OCI-LY7 (cell line): ENCODE measurements at regions not wholly inside any gene's neighbourhood (a gene's known extent, or its start where the extent isn't known, plus 50 kb on each side); places are given as distances from the start of the nearest gene placed in this dataset.

Experiments
- BruUV-seq: library from RNA; stranded (reverse); fragments of 400-500 nt; replicated peaks from 2 replicates; lab custom pipeline; 2021; lab: Mats Ljungman, UMichigan
- CTCF ChIA-PET: fragments of 300-600 bp; sonication (Branson Sonifier 250); formaldehyde crosslinking; loops from one replicate; lab custom pipeline; 2022; ENCODE audit warnings: antibody characterized with exemption; ENCODE audit not compliant: unreplicated experiment; lab: Charles Lee
- POLR2A ChIA-PET: fragments of 300-600 bp; sonication (Branson Sonifier 250); formaldehyde crosslinking; loops from one replicate; lab custom pipeline; 2022; ENCODE audit warnings: antibody characterized with exemption; lab: Charles Lee
- DNase-seq: peaks from one replicate; pipeline ENCODE4 v3.0.0-alpha.2; 2015; ENCODE audit warnings: low spot score
- H2AFZ ChIP-seq: fragments of 200-600 bp; sonication (generic), shearing (Covaris generic); 2 replicates; pipeline ENCODE4 v1.6.1; 2014; ENCODE audit warnings: mild to moderate bottlenecking, antibody characterized with exemption, low read length, moderate library complexity
- H3K27ac ChIP-seq: fragments of 200-600 bp; sonication (generic); 2 replicates; pipeline ENCODE4 v1.5.1; 2014; ENCODE audit warnings: mixed run types, low read depth, mild to moderate bottlenecking, moderate library complexity, low read length, inconsistent platforms; ENCODE audit not compliant: poor library complexity, severe bottlenecking
- H3K36me3 ChIP-seq: fragments of 200-600 bp; sonication (generic); 2 replicates; pipeline ENCODE4 v1.6.1; 2014; ENCODE audit warnings: mild to moderate bottlenecking, antibody characterized with exemption, low read length, moderate library complexity, mixed read lengths; ENCODE audit not compliant: insufficient read depth
- H3K4me1 ChIP-seq: fragments of 200-600 bp; sonication (generic); 2 replicates; pipeline ENCODE4 v1.5.1; 2014; ENCODE audit warnings: mild to moderate bottlenecking, low read length; ENCODE audit not compliant: insufficient read depth, poor library complexity, severe bottlenecking
- H3K4me2 ChIP-seq: fragments of 200-600 bp; sonication (generic); 2 replicates; pipeline ENCODE4 v1.6.1; 2014; ENCODE audit warnings: mild to moderate bottlenecking, low read length
- H3K4me3 ChIP-seq: fragments of 200-600 bp; sonication (generic); 2 replicates; pipeline ENCODE4 v1.5.1; 2014; ENCODE audit warnings: mild to moderate bottlenecking, low read depth, low read length; ENCODE audit not compliant: poor library complexity, severe bottlenecking
- H3K79me2 ChIP-seq: fragments of 200-600 bp; sonication (generic); 2 replicates; pipeline ENCODE4 v1.6.1; 2016; ENCODE audit warnings: low read depth, mild to moderate bottlenecking, low read length, moderate library complexity, mixed read lengths; ENCODE audit not compliant: insufficient read depth
- H3K9me2 ChIP-seq: fragments of 200-600 bp; sonication (generic); 2 replicates; pipeline ENCODE4 v1.6.1; 2016; ENCODE audit warnings: mild to moderate bottlenecking, low read length, mixed read lengths; ENCODE audit not compliant: insufficient read depth
- H3K9me3 ChIP-seq: fragments of 200-600 bp; sonication (generic); 2 replicates; pipeline ENCODE4 v1.6.1; 2014; ENCODE audit warnings: mild to moderate bottlenecking, mixed run types, low read length, mixed read lengths
- H4K20me1 ChIP-seq: fragments of 200-600 bp; sonication (generic); 2 replicates; pipeline ENCODE4 v1.6.1; 2014; ENCODE audit warnings: mild to moderate bottlenecking, antibody characterized with exemption, low read length, moderate library complexity, mixed read lengths; ENCODE audit not compliant: insufficient read depth
- CTCF ChIP-seq: fragments of 200-600 bp; sonication (generic); conservative IDR thresholded peaks from 2 replicates; pipeline ENCODE4 v1.5.1; 2014; ENCODE audit warnings: mild to moderate bottlenecking, antibody characterized with exemption, low read length, moderate library complexity, mixed read lengths
- EZH2phosphoT487 ChIP-seq: fragments of 200-600 bp; sonication (generic); IDR thresholded peaks from 2 replicates; pipeline ENCODE4 v1.6.1; 2018; ENCODE audit warnings: low read depth, borderline replicate concordance, mild to moderate bottlenecking, mixed run types, antibody characterized with exemption, low read length, moderate library complexity, mixed read lengths
- intact Hi-C: fragments of 100-400 bp; cut with micrococcal nuclease; formaldehyde crosslinking; loops from one replicate; pipeline ENCODE4 v1.10.0; 2022; ENCODE audit not compliant: unreplicated experiment

GRCh38 chr7:23907012-23907411 is 197.0 kb downstream of the STK31 start:
- H3K4me1 ChIP-seq: no peaks in the 10 kb centered on the region
- TF ChIP-seq EZH2phosphoT487 (no peak), CTCF (no peak)
- intact Hi-C loops: no loop called here
- H3K4me3 ChIP-seq: no peak overlapping the region
- H3K27ac ChIP-seq: no peak overlapping the region
- H3K36me3 ChIP-seq: no peaks in the 10 kb centered on the region
- no peaks in the 10 kb centered on the region for H3K9me2 ChIP-seq
- no peaks in the 10 kb centered on the region for H4K20me1 ChIP-seq
- no peaks in the 10 kb centered on the region for H3K9me3 ChIP-seq
- no peaks in the 10 kb centered on the region for H3K79me2 ChIP-seq
- no peak overlapping the region for H3K4me2 ChIP-seq
- no peak overlapping the region for H2AFZ ChIP-seq
- ChIA-PET POLR2A (no interaction called here), CTCF (no interaction called here)
- BruUV-seq: no TSS peak
- DNase-seq: no peak

GRCh38 chr7:23909426-23909825 is 199.4 kb downstream of the STK31 start:
- H3K9me2 ChIP-seq: no peaks in the 10 kb centered on the region
- no peaks in the 10 kb centered on the region for H3K9me3 ChIP-seq
- no peak overlapping the region for H2AFZ ChIP-seq
- TF ChIP-seq CTCF: no peak
- H3K4me2 ChIP-seq: no peak overlapping the region
- no TSS peak for BruUV-seq
- no peak for DNase-seq
- H3K36me3 ChIP-seq: no peaks in the 10 kb centered on the region
- no peaks in the 10 kb centered on the region for H3K4me1 ChIP-seq
- ChIA-PET POLR2A (no interaction called here), CTCF (no interaction called here)
- no peaks in the 10 kb centered on the region for H3K79me2 ChIP-seq
- H3K27ac ChIP-seq: no peak overlapping the region
- H3K4me3 ChIP-seq: no peak overlapping the region
- H4K20me1 ChIP-seq: no peaks in the 10 kb centered on the region
- intact Hi-C loops: no loop called here

- intact Hi-C loops: loop anchor here (5.0 kb wide), 1 partner anchor 50 kb away; no protein-coding TSS in a partner anchor
Observed at GRCh38 chr7:23912065-23912464, 202.0 kb downstream of the STK31 start.

More at GRCh38 chr7:23912065-23912464, 202.0 kb downstream of the STK31 start:
- no peaks in the 10 kb centered on the region for H4K20me1 ChIP-seq
- no peak overlapping the region for H2AFZ ChIP-seq
- H3K36me3 ChIP-seq: no peaks in the 10 kb centered on the region
- no peak overlapping the region for H3K27ac ChIP-seq
- no TSS peak for BruUV-seq
- no peaks in the 10 kb centered on the region for H3K9me2 ChIP-seq
- H3K4me2 ChIP-seq: no peak overlapping the region
- TF ChIP-seq EZH2phosphoT487 (no peak), CTCF (no peak)
- H3K79me2 ChIP-seq: no peaks in the 10 kb centered on the region
- no peak overlapping the region for H3K4me3 ChIP-seq
- no peaks in the 10 kb centered on the region for H3K4me1 ChIP-seq
- CTCF ChIA-PET: no interaction called here
- POLR2A ChIA-PET: no interaction called here
- no peak for DNase-seq
- no peaks in the 10 kb centered on the region for H3K9me3 ChIP-seq
